Motor neuron (in vitro differentiated cells): ENCODE measurements at regions not wholly inside any gene's neighbourhood (a gene's known extent, or its start where the extent isn't known, plus 50 kb on each side); places are given as distances from the start of the nearest gene placed in this dataset.
"Not testable (repeated sequence)": the region's sequence is repeated elsewhere in the genome, so short reads cannot be mapped to it uniquely, and the experiment has no call there.

Experiments used
- ATAC-seq, 8 experiments: fragments of 200-7000 bp; cut with Tn5 transposase; replicated peaks in 6 of 8; 2 replicates each; pipeline ENCODE4 v1.8.0; 2021; ENCODE audit warnings: mild to moderate bottlenecking in 8 of 8, moderate library complexity in 8 of 8
- H3K27ac ChIP-seq, 2 donors: fragments of 250-450 bp; sonication (Bioruptor Pico); 2 replicates each; pipeline ENCODE4 v1.9.0; 2021; ENCODE audit warnings: antibody characterized with exemption in 2 of 2, mild to moderate bottlenecking in 2 of 2, moderate library complexity in 1 of 2
- H3K4me1 ChIP-seq, 2 donors: fragments of 250-450 bp; sonication (Bioruptor Pico); replicated peaks in 1 of 2; 2 replicates each; pipeline ENCODE4 v1.6.1; 2021; ENCODE audit warnings: antibody characterized with exemption in 2 of 2, mild to moderate bottlenecking in 2 of 2, moderate library complexity in 1 of 2
- H3K4me3 ChIP-seq, 5 donors: fragments of 250-450 bp; sonication (Bioruptor Pico); 2 replicates each; pipeline ENCODE4 v1.9.0; 2021; ENCODE audit warnings: antibody characterized with exemption in 5 of 5, mild to moderate bottlenecking in 5 of 5, moderate library complexity in 4 of 5
- WGBS, 10 experiments: fragments of 450-650 bp; shearing (Covaris generic); methylation state at CpG; one replicate each; pipeline ENCODE4 v1.0.0; 2022; 5-methylcytosine and 5-hydroxymethylcytosine counted together
- in situ Hi-C, 9 experiments: fragments of 400-800 bp; cut with MboI; loops; one replicate each; pipeline ENCODE4 v1.15.0; 2021; ENCODE audit warnings: low sequenced_read_pairs in 9 of 9, low pct_unique_long_range_greater_than_20kb in 2 of 9; ENCODE audit not compliant: unreplicated experiment in 9 of 9

DNA sequence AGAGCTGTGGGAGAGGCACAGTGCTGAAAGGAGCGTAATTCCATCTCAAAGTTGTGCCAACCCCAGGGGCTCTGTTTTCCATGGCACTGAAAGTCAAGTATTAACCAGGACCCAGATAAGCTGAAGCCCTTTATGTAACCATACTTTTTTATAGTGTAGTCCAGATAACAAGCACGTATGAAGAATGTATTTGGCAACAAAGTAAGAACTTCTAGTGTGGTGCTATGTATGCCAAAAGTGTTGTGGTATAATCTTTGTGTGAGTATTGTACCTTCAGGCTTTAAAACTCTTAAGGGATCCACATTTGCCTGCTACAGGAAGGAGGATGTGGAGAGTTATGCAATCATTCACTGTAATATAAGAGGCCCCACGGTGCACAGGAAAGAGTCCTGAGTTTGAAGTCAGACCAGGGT is 129.4 kb downstream of the IBTK start:
- no peak for ATAC-seq
- in situ Hi-C loops = no loop called here
- Histone ChIP-seq H3K4me3 (no peak overlapping the region), H3K27ac (no peak overlapping the region), H3K4me1 (no peaks in the 10 kb centered on the region)
- WGBS, 10 experiments = 40 to 100% (median 77%) methylated on average over 1 to 3 of the region's 3 CpGs; no CpG with 5 or more reads in 1 of the 10 experiments

DNA sequence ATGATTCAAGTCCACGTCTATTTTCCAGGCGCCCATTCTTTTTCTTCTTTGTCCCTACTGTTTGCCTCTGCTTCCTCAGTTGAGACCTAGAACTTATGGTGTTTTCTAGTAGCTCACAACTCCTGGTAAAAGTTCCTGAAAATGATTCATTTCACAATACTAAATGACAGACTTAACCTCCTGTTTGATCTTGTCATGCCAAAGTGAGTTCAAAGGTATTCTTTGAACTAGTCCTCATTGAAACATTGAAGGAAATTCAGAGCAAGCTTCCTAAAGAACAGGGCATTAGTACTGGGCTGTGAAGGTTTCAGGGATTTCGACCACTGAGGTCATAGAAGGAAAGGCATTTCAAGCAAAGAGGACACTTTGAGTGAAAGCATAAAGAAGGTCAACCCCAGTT is 132.8 kb downstream of the IBTK start:
- WGBS, 10 experiments = 78 to 100% (median 96%) methylated on average over 1 to 3 of the region's 3 CpGs; no CpG with 5 or more reads in 2 of the 10 experiments
- no peak for ATAC-seq
- no peak overlapping the region for H3K27ac ChIP-seq
- no peak overlapping the region for H3K4me3 ChIP-seq
- no peaks in the 10 kb centered on the region for H3K4me1 ChIP-seq
- in situ Hi-C loops = no loop called here

DNA sequence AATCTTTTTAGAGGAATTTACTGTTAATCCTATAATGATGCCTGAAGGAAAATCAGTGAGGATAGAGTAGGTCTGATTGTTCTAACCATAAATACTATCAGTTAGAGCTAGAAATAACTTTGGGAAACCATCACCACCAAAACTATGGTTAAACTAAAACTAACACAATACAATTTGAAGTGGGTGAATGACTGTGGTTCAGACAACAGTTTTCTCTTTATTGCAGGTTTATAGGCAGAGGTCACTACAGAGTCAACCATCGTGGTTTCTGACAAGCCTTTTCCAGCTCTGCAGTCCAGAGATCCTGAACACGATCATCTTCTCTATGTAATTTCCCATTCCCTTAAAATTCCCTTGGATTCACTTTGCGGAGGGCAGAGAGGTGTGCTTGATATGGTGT is 134.3 kb downstream of the IBTK start:
- no peak for ATAC-seq
- Histone ChIP-seq H3K4me1 (no peaks in the 10 kb centered on the region), H3K4me3 (no peak overlapping the region), H3K27ac (no peak overlapping the region)
- in situ Hi-C loops = no loop called here
- 60 to 100% (median 79%) methylated on average over 1 to 3 of the region's 3 CpGs; no CpG with 5 or more reads in 2 of the 10 experiments for WGBS, 10 experiments

DNA sequence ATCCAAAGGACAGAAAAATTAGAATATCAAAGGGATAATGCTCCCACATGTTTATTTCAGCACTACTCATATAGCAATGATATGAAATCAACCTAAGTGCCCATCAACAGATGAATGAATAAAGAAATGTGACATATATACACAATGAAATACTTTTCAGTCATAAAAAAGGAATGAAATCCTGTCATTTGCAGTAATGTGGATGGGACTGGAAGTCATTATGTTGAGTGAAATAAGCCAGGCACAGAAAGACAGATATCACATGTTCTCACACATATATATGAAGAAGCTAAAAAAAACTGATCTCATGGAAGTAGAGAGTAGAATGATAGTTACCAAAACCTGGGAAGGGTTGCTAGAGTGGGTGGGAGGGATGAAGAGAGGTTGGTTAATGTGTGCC is 135.7 kb downstream of the IBTK start:
- H3K27ac ChIP-seq = no peak overlapping the region
- no peak overlapping the region for H3K4me3 ChIP-seq
- ATAC-seq = peak in 1 of 8 experiments; percentile 26
- in situ Hi-C loops = no loop called here
- no peaks in the 10 kb centered on the region for H3K4me1 ChIP-seq

DNA sequence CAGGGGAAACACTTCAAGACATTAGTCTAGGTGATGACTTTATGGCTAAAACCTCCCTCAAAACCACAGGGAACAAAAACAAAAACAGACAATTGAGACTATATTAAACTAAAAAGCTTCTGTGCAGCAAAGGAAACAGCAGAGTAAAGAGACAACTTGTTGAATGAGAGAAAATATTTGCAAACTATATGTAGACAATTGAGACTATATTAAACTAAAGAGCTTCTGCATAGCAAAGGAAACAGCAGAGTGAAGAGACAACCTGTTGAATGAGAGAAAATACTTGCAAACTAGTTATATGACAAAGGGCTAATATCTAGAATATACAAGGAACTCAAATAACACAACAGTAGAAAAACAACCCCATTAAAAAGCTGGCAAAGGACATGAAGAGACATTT is 136.4 kb downstream of the IBTK start:
- Histone ChIP-seq H3K4me3 (no peak overlapping the region), H3K27ac (no peak overlapping the region), H3K4me1 (no peaks in the 10 kb centered on the region)
- in situ Hi-C loops = no loop called here
- no peak for ATAC-seq

DNA sequence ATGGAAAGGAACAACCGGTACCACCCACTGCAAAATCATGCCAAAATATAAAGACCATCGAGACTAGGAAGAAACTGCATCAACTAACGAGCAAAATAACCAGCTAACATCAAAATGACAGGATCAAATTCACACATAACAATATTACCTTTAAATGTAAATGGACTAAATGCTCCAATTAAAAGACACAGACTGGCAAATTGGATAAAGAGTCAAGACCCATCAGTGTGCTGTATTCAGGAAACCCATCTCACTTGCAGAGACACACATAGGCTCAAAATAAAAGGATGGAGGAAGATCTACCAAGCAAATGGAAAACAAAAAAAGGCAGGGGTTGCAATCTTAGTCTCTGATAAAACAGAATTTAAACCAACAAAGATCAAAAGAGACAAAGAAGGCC is 144.4 kb downstream of the IBTK start:
- 94% methylated on average over 3 of the region's 3 CpGs; no CpG with 5 or more reads in 9 of the 10 experiments for WGBS, 10 experiments
- H3K4me1 ChIP-seq, H3K4me3 ChIP-seq, H3K27ac ChIP-seq, in situ Hi-C loops, ATAC-seq: not testable (repeated sequence)

DNA sequence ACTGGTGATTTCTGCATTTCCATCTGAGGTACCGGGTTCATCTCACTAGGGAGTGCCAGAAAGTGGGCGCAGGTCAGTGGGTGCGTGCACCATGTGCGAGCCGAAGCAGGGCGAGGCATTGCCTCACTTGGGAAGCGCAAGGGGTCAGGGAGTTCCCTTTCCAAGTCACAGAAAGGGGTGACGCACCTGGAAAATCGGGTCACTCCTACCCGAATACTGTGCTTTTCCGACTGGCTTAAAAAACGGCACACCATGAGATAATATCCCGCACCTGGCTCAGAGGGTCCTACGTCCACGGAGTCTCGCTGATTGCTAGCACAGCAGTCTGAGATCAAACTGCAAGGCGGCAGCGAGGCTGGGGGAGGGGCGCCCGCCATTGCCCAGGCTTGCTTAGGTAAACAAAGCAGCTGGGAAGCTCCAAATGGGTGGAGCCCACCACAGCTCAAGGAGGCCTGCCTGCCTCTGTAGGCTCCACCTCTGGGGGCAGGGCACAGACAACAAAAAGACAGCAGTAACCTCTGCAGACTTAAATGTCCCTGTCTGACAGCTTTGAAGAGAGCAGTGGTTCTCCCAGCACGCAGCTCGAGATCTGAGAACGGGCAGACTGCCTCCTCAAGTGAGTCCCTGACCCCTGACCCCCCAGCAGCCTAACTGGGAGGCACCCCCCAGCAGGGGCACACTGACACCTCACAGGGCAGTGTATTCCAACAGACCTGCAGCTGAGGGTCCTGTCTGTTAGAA is 146.0 kb downstream of the IBTK start:
- WGBS, 10 experiments = 0 to 87% (median 74%) methylated on average over 1 to 8 of the region's 23 CpGs; no CpG with 5 or more reads in 6 of the 10 experiments

DNA sequence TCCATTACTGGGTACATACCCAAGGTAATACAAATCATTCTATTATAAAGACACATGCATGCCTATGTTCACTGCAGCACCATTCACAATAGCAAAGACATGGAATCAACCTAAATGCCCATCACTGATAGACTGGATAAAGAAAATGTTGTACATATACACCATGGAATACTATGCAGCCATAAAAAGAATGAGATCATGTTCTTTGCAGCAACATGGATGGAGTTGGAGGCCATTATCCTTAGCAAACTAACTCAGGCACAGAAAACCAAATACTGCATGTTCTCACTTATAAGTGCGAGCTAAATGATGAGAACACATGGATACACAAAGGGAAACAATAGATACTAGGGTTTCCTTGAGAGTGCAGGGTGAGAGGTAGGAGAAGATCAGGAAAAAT is 146.8 kb downstream of the IBTK start:
- 57 to 100% (median 100%) methylated on average over 1 of the region's 1 CpG; no CpG with 5 or more reads in 3 of the 10 experiments for WGBS, 10 experiments
- in situ Hi-C loops, H3K27ac ChIP-seq, H3K4me1 ChIP-seq, ATAC-seq, H3K4me3 ChIP-seq: not testable (repeated sequence)

More for the DNA sequence above, 146.0 kb downstream of the IBTK start:
- peak overlapping the region in 2 of 5 donors; percentile 5 to 11 for H3K4me3 ChIP-seq
- H3K4me1 ChIP-seq, ATAC-seq, H3K27ac ChIP-seq, in situ Hi-C loops: not testable (repeated sequence)

DNA sequence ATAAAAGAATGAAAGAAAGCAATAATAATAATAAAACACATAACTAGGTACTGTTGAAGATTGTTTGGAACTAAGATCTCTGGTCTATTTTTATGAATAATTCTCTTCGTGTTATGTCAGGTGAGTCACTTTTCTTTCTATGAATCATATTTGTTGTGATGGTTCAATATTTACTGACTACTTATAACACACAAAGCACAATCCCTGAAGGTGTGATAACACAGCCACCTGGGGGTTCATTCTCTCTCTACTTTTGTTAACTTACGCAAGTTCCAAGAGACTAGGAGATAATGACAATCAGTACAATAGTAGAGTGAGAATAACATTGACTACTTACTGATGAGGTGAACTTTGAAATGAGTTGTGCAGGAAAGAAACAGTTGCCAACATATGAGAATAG is 149.9 kb downstream of the IBTK start:
- in situ Hi-C loops = no loop called here
- ATAC-seq = no peak
- Histone ChIP-seq H3K4me1 (peaks cover 0 to 4% of the 10 kb centered on the region in 2 donors), H3K4me3 (no peak overlapping the region), H3K27ac (no peak overlapping the region)
- 70 to 100% (median 93%) methylated on average over 1 to 2 of the region's 2 CpGs; no CpG with 5 or more reads in 1 of the 10 experiments for WGBS, 10 experiments

DNA sequence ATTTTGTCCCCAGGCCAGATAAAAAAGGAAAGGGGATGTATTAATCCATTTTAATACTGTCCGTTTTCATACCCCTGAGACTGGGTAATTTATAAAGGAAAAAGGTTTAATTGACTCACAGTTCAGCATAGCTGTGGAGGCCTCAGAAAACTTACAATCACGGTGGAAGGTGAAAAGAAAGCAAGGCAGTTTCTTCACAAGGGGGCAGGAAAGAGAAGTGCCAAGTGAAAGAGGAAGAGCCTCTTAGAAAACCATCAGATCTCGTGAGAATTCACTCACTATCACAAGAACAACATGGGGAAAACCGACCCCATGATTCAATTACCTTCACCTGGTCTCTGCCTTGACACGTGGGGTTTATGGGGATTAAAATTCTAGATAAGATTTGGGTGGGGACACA is 152.5 kb downstream of the IBTK start:
- 61 to 100% (median 86%) methylated on average over 1 to 5 of the region's 5 CpGs; no CpG with 5 or more reads in 2 of the 10 experiments for WGBS, 10 experiments
- in situ Hi-C loops = no loop called here

DNA sequence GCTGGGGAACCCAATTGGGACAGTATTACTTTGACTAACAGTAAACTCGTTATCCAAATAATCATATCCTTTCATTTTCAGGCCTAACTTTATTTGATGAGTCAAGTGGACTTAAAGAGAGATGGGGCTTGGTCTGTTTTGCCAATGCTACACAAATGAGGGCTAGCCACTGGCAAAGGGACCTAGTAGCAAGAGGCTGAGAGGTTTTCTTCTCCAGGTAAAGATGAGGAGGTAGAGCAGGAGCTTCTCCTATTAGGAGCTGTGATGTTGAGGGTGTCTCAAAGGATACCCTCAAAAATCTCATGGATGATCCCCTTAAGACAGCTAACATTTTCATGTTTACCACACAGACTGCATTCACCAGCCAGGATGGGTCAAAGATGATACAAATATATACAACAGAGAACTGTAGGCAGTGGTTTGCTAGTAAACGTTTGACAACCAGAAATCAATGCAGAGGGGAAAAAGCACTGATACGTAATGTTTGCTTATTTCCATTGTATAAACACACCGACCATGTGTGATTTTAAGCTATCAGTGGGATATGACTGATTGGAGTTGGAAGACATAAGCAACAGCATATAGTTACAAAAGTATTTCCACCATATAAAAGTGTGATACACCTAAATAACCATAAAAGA is 153.3 kb downstream of the IBTK start:
- 50 to 100% (median 72%) methylated on average over 1 to 4 of the region's 4 CpGs for WGBS, 10 experiments
- no peak for ATAC-seq
- Histone ChIP-seq H3K27ac (no peak overlapping the region), H3K4me3 (no peak overlapping the region), H3K4me1 (no peaks in the 10 kb centered on the region)
- in situ Hi-C loops = no loop called here

More for the DNA sequence above, 152.5 kb downstream of the IBTK start:
- ATAC-seq = no peak
- Histone ChIP-seq H3K4me1 (no peaks in the 10 kb centered on the region), H3K4me3 (no peak overlapping the region), H3K27ac (no peak overlapping the region)

DNA sequence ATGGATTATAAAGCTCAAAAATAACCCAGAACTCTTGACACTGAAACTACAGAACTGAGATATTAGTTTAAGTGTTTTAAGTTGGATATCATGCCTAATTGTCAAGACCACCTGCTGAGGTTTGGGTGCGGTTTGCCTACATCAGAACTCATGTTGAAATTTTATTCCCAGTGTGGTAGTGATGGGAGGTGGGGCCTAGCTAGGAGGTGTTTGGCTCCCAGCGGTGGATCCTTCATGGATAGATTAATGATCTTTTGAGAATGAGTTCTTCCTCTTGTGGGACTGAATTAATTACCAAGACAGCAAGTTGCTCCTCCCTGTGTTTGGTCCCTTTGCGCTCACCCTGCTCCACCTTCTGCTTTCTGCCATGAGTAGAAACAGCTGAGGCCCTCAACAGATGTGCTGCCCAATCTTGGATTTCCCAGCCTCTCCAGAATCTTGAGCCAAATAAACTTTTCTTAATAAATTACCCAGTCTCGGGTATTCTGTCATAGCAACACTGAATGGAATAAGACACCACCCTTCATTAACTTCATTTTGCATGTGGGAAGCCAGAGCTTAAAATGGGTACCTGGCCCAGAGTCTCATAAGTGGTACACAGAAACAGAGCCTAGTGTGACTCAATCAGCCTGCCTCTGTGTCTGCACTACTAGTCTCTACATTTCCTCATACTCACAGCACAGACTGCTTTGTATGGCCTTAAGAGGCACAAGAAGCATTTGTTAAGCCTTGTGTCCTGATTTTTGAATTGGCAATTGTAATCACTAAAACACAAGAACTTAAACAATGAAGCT is 158.4 kb downstream of the IBTK start:
- in situ Hi-C loops = no loop called here
- ATAC-seq = peak in 6 of 8 experiments; percentile 26 to 96 (median 50)
- Histone ChIP-seq H3K4me1 (no peaks in the 10 kb centered on the region), H3K27ac (no peak overlapping the region), H3K4me3 (no peak overlapping the region)
- WGBS, 10 experiments = 0 to 88% (median 46%) methylated on average over 1 to 4 of the region's 4 CpGs; no CpG with 5 or more reads in 2 of the 10 experiments

DNA sequence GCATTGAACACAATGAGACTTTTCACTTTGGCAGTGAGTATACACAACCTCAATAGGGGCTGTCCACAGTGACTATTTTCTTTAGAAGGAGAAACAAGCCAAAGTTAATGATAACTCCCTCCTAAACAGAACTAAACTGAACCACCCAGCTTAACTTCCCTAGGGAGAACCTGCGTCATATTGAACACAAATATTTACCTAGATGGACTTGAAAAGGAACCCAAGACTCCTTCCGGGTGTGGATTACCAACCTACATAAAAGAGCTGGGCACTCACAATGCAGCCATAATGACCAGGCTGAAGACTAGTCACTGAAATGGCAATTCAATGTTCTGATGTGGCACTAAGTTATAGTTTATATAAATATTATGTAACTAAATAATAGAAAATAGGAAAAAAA is 160.6 kb downstream of the IBTK start:
- Histone ChIP-seq H3K27ac (no peak overlapping the region), H3K4me3 (no peak overlapping the region), H3K4me1 (no peaks in the 10 kb centered on the region)
- no peak for ATAC-seq
- in situ Hi-C loops = no loop called here
- WGBS, 10 experiments = 80 to 100% (median 90%) methylated on average over 1 to 2 of the region's 2 CpGs; no CpG with 5 or more reads in 1 of the 10 experiments
